Neuronal stem cell (in vitro differentiated cells): ENCODE measurements at regions not wholly inside any gene's neighbourhood (a gene's known extent, or its start where the extent isn't known, plus 50 kb on each side); places are given as distances from the start of the nearest gene placed in this dataset.

Source experiments
- DNase-seq: peaks from one replicate; pipeline ENCODE4 v3.0.0-alpha.2; 2013; ENCODE audit warnings: low spot score
- H2AFZ ChIP-seq: one replicate; pipeline ENCODE4 v1.6.1; 2013; ENCODE audit warnings: mild to moderate bottlenecking, low read length, inconsistent platforms
- H2AK5ac ChIP-seq: 2 replicates; pipeline ENCODE4 v1.6.1; 2013; ENCODE audit warnings: low read depth, mild to moderate bottlenecking, inconsistent platforms, low read length, moderate library complexity, mixed read lengths
- H2BK120ac ChIP-seq: 2 replicates; pipeline ENCODE4 v1.6.1; 2013; ENCODE audit warnings: low read depth, mild to moderate bottlenecking, inconsistent platforms, low read length, moderate library complexity, mixed read lengths
- H2BK12ac ChIP-seq: one replicate; pipeline ENCODE4 v1.6.1; 2013; ENCODE audit warnings: low read length, inconsistent platforms
- H2BK15ac ChIP-seq: 2 replicates; pipeline ENCODE4 v1.6.1; 2013; ENCODE audit warnings: mild to moderate bottlenecking, low read length, inconsistent platforms, mixed read lengths
- H2BK5ac ChIP-seq: one replicate; pipeline ENCODE4 v1.6.1; 2013; ENCODE audit warnings: inconsistent platforms, mild to moderate bottlenecking, low read length, moderate library complexity
- H3K14ac ChIP-seq: one replicate; pipeline ENCODE4 v1.6.1; 2013; ENCODE audit warnings: low read length, inconsistent platforms
- H3K18ac ChIP-seq: 2 replicates; pipeline ENCODE4 v1.6.1; 2013; ENCODE audit warnings: low read length, inconsistent platforms
- H3K23ac ChIP-seq: 2 replicates; pipeline ENCODE4 v1.6.1; 2013; ENCODE audit warnings: low read depth, mild to moderate bottlenecking, mixed read lengths, low read length, inconsistent platforms; ENCODE audit not compliant: poor library complexity
- H3K27ac ChIP-seq: replicated peaks from 3 replicates; pipeline ENCODE4 v1.5.1; 2013; ENCODE audit warnings: low read length, inconsistent platforms
- H3K27me3 ChIP-seq, 3 experiments: 2 replicates each; pipeline ENCODE4 v1.6.1; 2013; ENCODE audit warnings: low read length in 3 of 3, mild to moderate bottlenecking in 2 of 3, inconsistent platforms in 1 of 3, low read depth in 1 of 3, mixed read lengths in 1 of 3, moderate library complexity in 1 of 3; ENCODE audit not compliant: control insufficient read depth in 3 of 3, insufficient read depth in 3 of 3
- H3K36me3 ChIP-seq, 2 donors: replicated peaks in 1 of 2; 2 replicates each; pipeline ENCODE4 v1.6.1; 2013; ENCODE audit warnings: low read length in 2 of 2; ENCODE audit not compliant: control insufficient read depth in 2 of 2, insufficient read depth in 2 of 2
- H3K4ac ChIP-seq: 2 replicates; pipeline ENCODE4 v1.6.1; 2013; ENCODE audit warnings: inconsistent platforms, mild to moderate bottlenecking, low read length, moderate library complexity
- H3K4me1 ChIP-seq, 2 donors: 1 replicate in 1 of 2; 2 replicates in 1 of 2; pipeline ENCODE4 v1.6.1; 2013; ENCODE audit warnings: low read length in 2 of 2, low read depth in 1 of 2; ENCODE audit not compliant: control insufficient read depth in 2 of 2, insufficient read depth in 1 of 2
- H3K4me2 ChIP-seq: one replicate; pipeline ENCODE4 v1.6.1; 2013; ENCODE audit warnings: mild to moderate bottlenecking, low read length, inconsistent platforms; ENCODE audit not compliant: insufficient read depth, poor library complexity, severe bottlenecking
- H3K4me3 ChIP-seq, 2 donors: 2 replicates each; pipeline ENCODE4 v1.5.1; 2013; ENCODE audit warnings: low read length in 2 of 2, mild to moderate bottlenecking in 2 of 2, inconsistent platforms in 1 of 2, moderate library complexity in 1 of 2
- H3K79me1 ChIP-seq: one replicate; pipeline ENCODE4 v1.6.1; 2013; ENCODE audit warnings: low read depth, mild to moderate bottlenecking, inconsistent platforms, low read length, moderate library complexity
- H3K9ac ChIP-seq: one replicate; pipeline ENCODE4 v1.6.1; 2013; ENCODE audit warnings: mild to moderate bottlenecking, low read depth, low read length, inconsistent platforms; ENCODE audit not compliant: poor library complexity
- H3K9me3 ChIP-seq, 2 donors: replicated peaks in 1 of 2; 2 replicates each; pipeline versions ENCODE3 to v1.6.1; 2013; ENCODE audit warnings: low read length in 2 of 2, mild to moderate bottlenecking in 2 of 2, inconsistent platforms in 1 of 2, low read depth in 1 of 2, mixed read lengths in 1 of 2, moderate library complexity in 1 of 2; ENCODE audit not compliant: control insufficient read depth in 2 of 2, insufficient read depth in 1 of 2
- H4K8ac ChIP-seq: one replicate; pipeline ENCODE4 v1.6.1; 2013; ENCODE audit warnings: low read depth, mild to moderate bottlenecking, inconsistent platforms, low read length, moderate library complexity
- H4K91ac ChIP-seq: one replicate; pipeline ENCODE4 v1.6.1; 2013; ENCODE audit warnings: low read length, low read depth, mild to moderate bottlenecking, inconsistent platforms; ENCODE audit not compliant: poor library complexity
- WGBS, 2 donors: extraction: QIAGEN DNeasy Blood & Tissue Kit; methylation state at CpG; one replicate each; pipeline ENCODE4 v1.1.7; 2013; ENCODE audit warnings: missing lambda C conversion rate in 2 of 2, mixed read lengths in 1 of 2; ENCODE audit not compliant: insufficient read length in 2 of 2, insufficient replicate concordance in 1 of 2; ENCODE audit errors: extremely low coverage in 2 of 2; 5-methylcytosine and 5-hydroxymethylcytosine counted together

DNA sequence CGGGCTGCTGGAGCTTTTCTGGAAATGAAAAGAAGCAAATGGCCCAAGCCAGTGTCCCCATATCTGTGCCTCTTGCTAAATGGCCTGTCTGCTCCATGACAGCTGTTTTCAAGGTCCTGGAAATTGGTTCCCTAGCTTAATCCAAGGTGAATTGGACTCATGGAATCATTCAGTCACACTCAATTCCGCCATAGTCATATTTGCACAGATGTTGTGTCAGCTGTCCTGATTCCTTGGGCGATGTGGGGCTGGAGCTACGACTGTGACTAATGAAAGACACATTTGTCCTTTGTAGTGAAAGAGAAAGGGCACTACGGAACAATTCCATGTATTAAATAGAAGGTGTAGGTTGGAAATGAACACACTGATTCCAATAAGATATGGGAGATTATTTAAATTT lies 102.9 kb upstream of the MEGF10 start:
- Histone ChIP-seq H2AK5ac (no peak overlapping the region), H2BK5ac (no peak overlapping the region), H3K18ac (no peak overlapping the region), H2BK15ac (no peak overlapping the region), H3K4me1 (peaks cover 0 to 3% of the 10 kb centered on the region in 2 donors), H3K23ac (no peak overlapping the region), H3K27me3 (peaks cover 0 to 8% (median 0%) of the 10 kb centered on the region in 3 experiments), H3K9ac (no peak overlapping the region), H3K4me3 (no peak overlapping the region), H2BK120ac (no peak overlapping the region), H3K14ac (no peak overlapping the region), H3K27ac (no peak overlapping the region), H3K36me3 (no peaks in the 10 kb centered on the region), H3K4me2 (no peak overlapping the region), H2AFZ (no peak overlapping the region), H3K9me3 (no peaks in the 10 kb centered on the region), H4K8ac (no peak overlapping the region), H3K79me1 (no peaks in the 10 kb centered on the region), H4K91ac (no peak overlapping the region), H3K4ac (no peak overlapping the region), H2BK12ac (no peak overlapping the region)
- WGBS, 2 donors = no CpG with 5 or more reads among the region's 5 CpGs
- no peak for DNase-seq

DNA sequence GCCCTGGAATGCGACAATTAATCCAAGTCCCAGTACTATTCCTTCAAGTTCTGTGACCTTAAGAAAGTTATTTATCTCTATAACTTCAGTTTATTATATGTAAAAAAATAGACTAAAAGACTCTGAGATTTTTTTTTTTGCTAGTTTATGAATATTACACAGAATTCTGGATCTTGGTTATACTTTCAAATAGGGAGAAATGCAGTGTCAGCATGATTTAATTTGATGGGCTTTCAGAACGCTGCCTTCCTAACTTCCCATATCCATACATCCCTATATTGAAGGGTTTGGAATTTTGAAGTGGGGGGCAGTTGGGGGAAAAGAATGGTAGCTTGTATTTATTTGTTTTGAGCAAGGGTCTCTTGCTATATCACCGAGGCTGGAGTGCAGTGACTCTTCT lies 98.4 kb upstream of the MEGF10 start:
- Histone ChIP-seq H2BK5ac (no peak overlapping the region), H3K23ac (no peak overlapping the region), H3K9me3 (no peaks in the 10 kb centered on the region), H4K8ac (no peak overlapping the region), H2AK5ac (no peak overlapping the region), H4K91ac (no peak overlapping the region), H3K4me2 (no peak overlapping the region), H2AFZ (no peak overlapping the region), H3K18ac (no peak overlapping the region), H3K4me3 (no peak overlapping the region), H2BK15ac (no peak overlapping the region), H2BK120ac (no peak overlapping the region), H3K27ac (no peak overlapping the region), H3K14ac (no peak overlapping the region), H2BK12ac (no peak overlapping the region), H3K9ac (no peak overlapping the region), H3K27me3 (peaks cover 0 to 12% (median 0%) of the 10 kb centered on the region in 3 experiments), H3K36me3 (no peaks in the 10 kb centered on the region), H3K4ac (no peak overlapping the region), H3K79me1 (no peaks in the 10 kb centered on the region), H3K4me1 (peaks cover 0 to 3% of the 10 kb centered on the region in 2 donors)
- no peak for DNase-seq
- WGBS, 2 donors = no CpG with 5 or more reads among the region's 3 CpGs

DNA sequence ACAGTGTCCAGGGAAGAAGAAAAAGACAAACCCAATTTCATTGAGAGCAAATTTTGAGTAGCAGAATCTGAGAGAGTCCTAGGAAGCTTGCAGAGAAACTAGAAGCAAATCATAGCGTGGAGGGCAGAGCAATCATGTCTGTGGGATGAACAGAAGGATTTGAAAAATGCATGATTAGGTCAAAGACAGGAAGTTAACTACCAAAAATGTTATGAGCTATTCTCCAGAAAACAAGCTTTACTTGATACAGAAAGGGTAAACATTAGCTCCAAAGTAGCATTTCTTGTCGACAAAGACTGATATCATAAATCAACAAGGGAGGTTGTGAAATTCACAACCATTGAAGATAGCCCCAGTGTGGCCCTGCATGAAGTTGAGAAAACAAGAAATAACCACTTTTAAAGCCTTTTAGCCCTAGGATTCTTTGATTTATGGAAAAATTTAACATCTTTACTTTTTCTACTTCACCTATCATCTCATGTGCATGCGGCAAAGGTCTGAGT lies 97.7 kb upstream of the MEGF10 start:
- no peak overlapping the region for H3K23ac ChIP-seq
- H2AFZ ChIP-seq = no peak overlapping the region
- no peak overlapping the region for H3K4me2 ChIP-seq
- no CpG with 5 or more reads among the region's 3 CpGs for WGBS, 2 donors
- H3K36me3 ChIP-seq = no peaks in the 10 kb centered on the region
- no peak overlapping the region for H2BK5ac ChIP-seq
- peaks cover 0 to 12% (median 0%) of the 10 kb centered on the region in 3 experiments for H3K27me3 ChIP-seq
- no peaks in the 10 kb centered on the region for H3K9me3 ChIP-seq
- no peak overlapping the region for H3K18ac ChIP-seq
- no peaks in the 10 kb centered on the region for H3K79me1 ChIP-seq
- no peak overlapping the region for H2BK15ac ChIP-seq
- H3K9ac ChIP-seq = no peak overlapping the region
- H4K8ac ChIP-seq = no peak overlapping the region
- H2BK12ac ChIP-seq = no peak overlapping the region
- no peak overlapping the region for H3K27ac ChIP-seq
- no peak overlapping the region for H3K4ac ChIP-seq
- H3K14ac ChIP-seq = no peak overlapping the region
- H3K4me3 ChIP-seq = no peak overlapping the region
- H2BK120ac ChIP-seq = no peak overlapping the region
- H3K4me1 ChIP-seq = peaks cover 0 to 1% of the 10 kb centered on the region in 2 donors
- no peak overlapping the region for H4K91ac ChIP-seq
- no peak overlapping the region for H2AK5ac ChIP-seq
- DNase-seq = no peak

DNA sequence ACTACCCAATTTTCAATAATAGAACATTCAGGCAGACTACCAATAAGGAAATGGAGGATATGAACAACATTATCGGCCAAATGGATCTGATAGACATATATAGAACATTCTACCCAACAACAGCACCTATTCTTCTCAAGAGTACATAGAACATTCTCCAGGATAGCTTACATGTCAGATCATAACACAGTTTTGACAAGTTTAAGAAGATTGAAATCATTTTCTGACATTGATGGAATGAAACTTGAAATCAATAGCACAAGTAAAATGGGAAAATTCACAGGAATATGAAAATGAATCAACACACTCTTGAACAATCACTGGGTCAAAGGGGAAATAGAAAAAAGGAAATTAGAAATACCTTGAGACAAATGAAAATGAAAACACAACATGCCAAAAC lies 94.6 kb upstream of the MEGF10 start:
- H3K27ac ChIP-seq = no peak overlapping the region
- H3K27me3 ChIP-seq = peaks cover 0 to 10% (median 0%) of the 10 kb centered on the region in 3 experiments
- no peak overlapping the region for H3K14ac ChIP-seq
- DNase-seq = no peak
- H2BK120ac ChIP-seq = no peak overlapping the region
- no peak overlapping the region for H2BK5ac ChIP-seq
- no peak overlapping the region for H2AK5ac ChIP-seq
- no peaks in the 10 kb centered on the region for H3K9me3 ChIP-seq
- H4K8ac ChIP-seq = no peak overlapping the region
- H2AFZ ChIP-seq = no peak overlapping the region
- H4K91ac ChIP-seq = no peak overlapping the region
- no peak overlapping the region for H3K4me3 ChIP-seq
- no peak overlapping the region for H2BK12ac ChIP-seq
- H3K36me3 ChIP-seq = no peaks in the 10 kb centered on the region
- no peak overlapping the region for H3K18ac ChIP-seq
- WGBS, 2 donors = no CpG with 5 or more reads among the region's 1 CpG
- H3K79me1 ChIP-seq = no peaks in the 10 kb centered on the region
- no peak overlapping the region for H3K9ac ChIP-seq
- H2BK15ac ChIP-seq = no peak overlapping the region
- no peak overlapping the region for H3K4ac ChIP-seq
- H3K23ac ChIP-seq = no peak overlapping the region
- H3K4me2 ChIP-seq = no peak overlapping the region
- H3K4me1 ChIP-seq = no peaks in the 10 kb centered on the region
